GM19035 (cell line): ENCODE measurements at regions not wholly inside any gene's neighbourhood (a gene's known extent, or its start where the extent isn't known, plus 50 kb on each side); places are given as distances from the start of the nearest gene placed in this dataset.

Source experiments
- ATAC-seq: cut with Tn5 transposase; IDR thresholded peaks from one replicate; pipeline ENCODE4 v1.9.1; 2021; ENCODE audit not compliant: unreplicated experiment

GRCh38 chr3:124588036-124588435 is 142.2 kb upstream of the UMPS start:
- no peak for ATAC-seq

GRCh38 chr3:124588794-124589193 is 141.5 kb upstream of the UMPS start:
- no peak for ATAC-seq

DNA sequence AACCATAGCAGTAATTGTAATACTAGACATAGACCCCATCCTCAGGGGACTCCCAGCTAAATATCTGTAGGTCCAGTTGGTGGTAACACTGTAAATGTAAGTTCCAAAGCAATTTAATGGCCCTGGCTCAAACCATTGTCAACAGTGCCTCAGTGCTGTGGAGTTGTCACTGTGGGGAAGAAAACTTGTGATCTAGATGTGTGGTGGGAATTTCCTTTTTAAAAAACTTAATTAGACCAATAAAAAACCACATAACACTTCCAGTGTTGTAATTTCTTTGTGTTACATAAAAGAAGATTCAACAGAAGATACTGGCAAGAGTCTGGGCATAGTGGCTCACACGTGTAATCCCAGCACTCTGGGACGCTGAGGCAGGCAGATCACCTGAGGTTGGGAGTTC is 138.6 kb upstream of the UMPS start:
- no peak for ATAC-seq

GRCh38 chr3:124592658-124593441 is 137.4 kb upstream of the UMPS start:
- ATAC-seq: peak; percentile 61

DNA sequence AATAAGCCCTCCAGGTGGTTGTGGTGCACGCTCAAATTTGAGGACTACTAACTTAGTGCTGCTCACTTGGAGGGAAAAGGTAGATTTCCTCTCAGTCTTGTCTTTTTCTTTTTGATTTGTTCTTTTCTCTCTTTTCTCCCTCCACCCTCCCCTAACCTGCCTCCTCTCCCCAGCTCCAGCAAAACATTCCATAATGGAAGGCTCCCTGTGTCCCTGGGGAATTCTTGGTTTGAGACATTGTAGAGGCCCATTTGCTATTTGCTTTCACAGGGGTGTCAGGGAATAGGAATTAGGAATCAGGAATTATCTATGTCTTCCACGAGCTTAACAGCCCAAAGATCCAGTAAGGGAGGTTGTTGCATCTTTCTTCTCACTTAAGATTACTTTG is 136.8 kb upstream of the UMPS start:
- no peak for ATAC-seq

- ATAC-seq: no peak
Observed at GRCh38 chr3:124594581-124594980, 135.7 kb upstream of the UMPS start.

DNA sequence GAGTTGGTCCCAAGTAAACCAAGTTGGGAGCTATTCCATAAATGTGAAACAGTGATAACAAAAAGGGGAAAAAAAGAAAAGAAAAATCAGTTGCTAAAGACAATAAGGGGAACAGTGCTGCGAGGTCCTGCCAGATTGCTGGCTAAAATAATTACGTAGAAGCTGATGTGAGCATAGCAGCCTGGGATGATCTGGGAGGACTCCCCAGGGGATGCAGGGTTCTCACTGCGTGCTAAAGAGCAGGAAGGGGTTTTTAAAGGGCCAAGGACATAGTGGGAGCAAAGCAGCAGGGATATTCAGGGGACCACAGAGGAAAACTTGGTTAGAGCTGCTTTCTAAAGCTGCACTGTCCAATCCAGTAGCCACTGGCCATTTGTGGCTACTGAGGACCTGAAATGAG is 133.0 kb upstream of the UMPS start:
- ATAC-seq: no peak

GRCh38 chr3:124597979-124598378 is 132.3 kb upstream of the UMPS start:
- no peak for ATAC-seq

- ATAC-seq: no peak
Observed at GRCh38 chr3:124599147-124599765, 131.0 kb upstream of the UMPS start.

GRCh38 chr3:124599779-124600693 is 130.2 kb upstream of the UMPS start:
- no peak for ATAC-seq

DNA sequence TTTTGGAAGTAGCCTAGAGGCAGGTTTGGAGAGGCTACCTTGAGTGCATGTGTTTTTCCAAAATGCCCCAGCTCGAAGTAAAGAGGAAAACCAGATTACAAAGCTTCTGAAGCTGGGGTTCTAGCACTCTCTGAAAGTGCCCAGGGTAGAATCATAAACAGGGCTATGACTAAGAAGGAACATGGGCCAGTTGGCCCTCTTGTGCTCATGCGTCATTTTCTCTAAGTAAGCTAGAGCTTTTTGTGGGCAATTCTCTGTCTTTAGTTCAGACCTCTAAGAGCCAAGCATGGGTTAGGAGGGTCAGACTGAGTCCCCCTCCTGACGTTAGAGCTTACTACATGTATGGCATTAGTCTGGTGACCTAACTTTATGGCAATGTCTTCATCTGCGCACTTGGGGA is 129.5 kb upstream of the UMPS start:
- ATAC-seq: no peak

GRCh38 chr3:124601190-124601589 is 129.1 kb upstream of the UMPS start:
- ATAC-seq: no peak

DNA sequence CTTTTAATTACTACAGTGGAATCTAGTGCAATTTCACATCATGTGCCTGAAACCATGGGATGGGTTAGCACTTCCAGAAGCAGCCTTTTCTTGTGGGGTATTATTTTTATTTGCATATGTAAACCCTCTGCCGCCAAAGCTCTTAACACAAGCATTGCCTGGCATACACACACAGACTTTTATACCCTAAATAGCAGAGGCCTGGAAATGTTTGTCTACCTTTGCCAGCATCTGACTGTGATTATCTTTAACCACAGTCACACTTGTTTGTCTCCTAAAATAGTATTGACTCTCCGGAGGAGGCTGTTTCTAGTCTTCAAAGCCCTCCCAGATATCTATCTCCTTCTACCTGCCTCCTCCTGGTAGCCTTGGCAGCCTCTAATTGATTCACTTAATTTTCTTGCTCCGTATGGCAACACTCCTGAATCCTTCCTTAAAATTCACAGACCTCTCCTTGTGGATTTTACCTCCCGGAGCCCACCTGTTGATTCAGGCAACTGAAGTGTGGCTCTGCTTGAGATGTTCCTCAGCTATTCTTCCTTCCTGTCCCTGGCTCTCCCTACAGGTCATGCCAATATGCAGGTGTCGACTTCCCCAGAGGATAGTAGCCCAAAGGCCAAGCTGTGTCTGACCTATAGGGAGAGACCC is 127.1 kb upstream of the UMPS start:
- ATAC-seq: no peak

DNA sequence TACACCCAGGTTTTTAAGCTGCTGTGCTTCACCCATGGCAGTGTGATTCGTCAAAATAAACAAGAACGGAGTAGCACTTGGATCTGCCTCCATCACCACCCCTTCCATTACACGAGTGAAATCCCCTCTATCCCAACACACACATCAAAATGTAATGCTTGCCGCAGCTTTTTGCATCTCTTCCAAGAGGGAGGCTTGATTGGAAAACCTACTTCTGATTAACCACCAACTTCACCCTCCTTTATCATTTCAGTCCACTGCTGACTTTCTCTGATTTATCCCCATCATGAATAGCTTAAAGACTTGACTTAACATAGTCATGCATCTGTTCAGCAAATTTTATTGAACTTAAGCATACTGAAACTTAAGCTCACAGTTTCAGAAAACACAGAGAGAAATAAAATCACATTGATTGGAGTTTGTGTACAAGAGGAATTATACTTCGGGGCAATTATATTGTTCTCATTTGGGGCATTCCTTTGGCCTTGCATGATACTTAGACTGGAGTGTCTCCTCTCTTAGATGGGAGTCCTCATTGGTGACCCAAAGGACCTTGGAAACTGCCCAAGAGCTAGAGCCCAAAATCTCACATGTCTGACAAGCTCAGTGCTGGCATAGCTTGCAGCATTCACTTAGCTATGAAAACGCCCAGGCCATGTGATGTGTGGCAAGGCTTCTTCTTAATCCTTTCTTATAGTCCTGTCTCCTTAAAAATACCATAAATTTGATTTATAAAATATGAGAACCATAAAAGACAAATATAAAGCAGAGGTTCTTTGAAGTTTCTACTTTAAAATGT is 124.3 kb upstream of the UMPS start:
- ATAC-seq: no peak

GRCh38 chr3:124607163-124607562 is 123.1 kb upstream of the UMPS start:
- no peak for ATAC-seq

DNA sequence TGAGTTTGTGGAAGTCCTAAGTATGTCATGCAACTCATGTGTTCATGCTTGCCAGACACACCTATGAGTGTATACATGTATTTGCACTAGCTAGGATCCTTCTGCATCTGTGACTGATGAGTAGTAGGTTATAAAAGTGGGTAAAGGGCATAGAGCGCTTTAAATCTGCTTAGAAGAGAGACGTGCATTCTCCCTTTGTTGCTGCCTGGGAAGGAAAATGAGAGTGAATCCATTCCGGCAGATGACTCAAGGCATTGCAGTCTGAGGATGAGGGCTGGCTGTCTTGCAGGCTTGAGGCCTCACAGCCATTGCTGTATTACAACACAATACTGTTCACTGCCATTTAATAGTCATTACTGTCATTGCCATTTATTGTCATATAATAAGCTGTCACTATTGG is 120.8 kb upstream of the UMPS start:
- no peak for ATAC-seq

DNA sequence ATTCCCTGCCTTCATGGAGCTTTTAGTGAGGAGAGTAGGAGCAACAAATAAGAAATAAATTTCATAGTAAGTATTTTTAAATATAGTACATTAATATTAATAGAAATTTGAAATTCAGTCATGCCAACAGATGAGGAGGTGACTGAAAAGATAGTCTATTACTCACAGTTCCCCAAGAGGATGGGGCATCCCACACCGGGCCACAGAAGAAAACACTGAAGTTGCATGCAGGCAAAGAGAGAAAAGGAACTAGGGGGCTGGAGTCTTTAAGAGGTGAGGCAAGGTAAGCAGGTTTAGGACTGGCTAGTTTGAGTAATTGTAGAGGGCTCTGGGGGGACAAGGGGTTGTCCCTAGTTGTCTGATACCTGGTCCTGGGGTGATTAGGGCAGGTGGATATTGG is 120.1 kb upstream of the UMPS start:
- no peak for ATAC-seq

GRCh38 chr3:124611520-124611919 is 118.7 kb upstream of the UMPS start:
- ATAC-seq: no peak

DNA sequence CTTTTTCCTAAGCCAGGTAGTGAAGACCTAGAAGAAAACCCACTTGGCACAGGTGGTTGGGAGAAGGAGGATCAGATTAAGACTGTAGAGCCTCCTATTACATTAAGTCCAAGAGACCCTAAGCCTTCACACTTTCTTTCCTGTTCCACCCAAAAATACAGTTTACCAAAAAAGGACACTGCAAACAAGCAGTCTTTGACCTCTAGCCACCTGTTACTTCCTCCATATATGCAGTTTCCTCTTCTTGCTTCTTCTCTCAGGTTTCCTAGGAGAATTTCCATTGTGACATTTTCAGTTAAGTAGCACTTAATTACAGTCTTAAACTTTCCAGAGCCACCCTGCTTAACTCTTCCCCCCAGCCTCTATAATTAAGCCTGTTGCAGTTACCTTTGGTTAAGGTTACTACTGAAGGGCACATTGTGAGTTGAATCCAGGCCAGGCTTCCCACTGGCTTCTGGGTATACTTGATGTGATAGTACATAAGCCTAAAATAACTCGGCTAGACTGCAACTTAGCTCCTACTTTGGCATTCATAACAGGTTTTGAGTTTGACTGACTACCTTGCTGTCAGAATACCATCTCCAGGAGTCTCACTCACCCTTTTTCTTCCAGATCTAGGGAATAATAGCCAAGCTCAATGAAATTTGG is 114.2 kb upstream of the UMPS start:
- ATAC-seq: no peak

- no peak for ATAC-seq
Observed at GRCh38 chr3:124617177-124617576, 113.1 kb upstream of the UMPS start.
